AG04450 (cell line): ENCODE measurements at regions not wholly inside any gene's neighbourhood (a gene's known extent, or its start where the extent isn't known, plus 50 kb on each side); places are given as distances from the start of the nearest gene placed in this dataset.

Experiments used
- CTCF ChIA-PET: fragments of 300-600, 350-600 bp; formaldehyde crosslinking; extraction: SDS; loops from one replicate; lab custom pipeline; 2022; ENCODE audit warnings: antibody characterized with exemption, inconsistent platforms; lab: Charles Lee
- POLR2A ChIA-PET: fragments of 350-600 bp; formaldehyde crosslinking; extraction: SDS; loops from one replicate; lab custom pipeline; 2021; ENCODE audit warnings: antibody characterized with exemption, inconsistent platforms; lab: Yijun Ruan, JAX
- DNase-seq: peaks from one replicate; pipeline ENCODE4 v3.0.0-alpha.2; 2011; ENCODE audit warnings: low read depth, low spot score
- H3K27ac ChIP-seq: one replicate; pipeline ENCODE4 v1.5.1; 2012; ENCODE audit warnings: low read depth, low read length, control low read depth
- H3K27me3 ChIP-seq: one replicate; pipeline ENCODE4 v1.6.0; 2012; ENCODE audit warnings: low read length; ENCODE audit not compliant: control insufficient read depth, insufficient read depth
- H3K4me3 ChIP-seq: 2 replicates; pipeline ENCODE4 v1.5.1; 2011; ENCODE audit warnings: mild to moderate bottlenecking, low read depth, low read length, control low read depth
- H3K9me3 ChIP-seq: 2 replicates; pipeline ENCODE4 v1.5.1; 2012; ENCODE audit warnings: low read length; ENCODE audit not compliant: control insufficient read depth, insufficient read depth
- TF ChIP-seq, protein P1 (sequence below): IDR thresholded peaks from 2 replicates; pipeline ENCODE4 v1.5.1; 2011; ENCODE audit warnings: low read depth, low read length, control low read depth, inconsistent platforms

DNA sequence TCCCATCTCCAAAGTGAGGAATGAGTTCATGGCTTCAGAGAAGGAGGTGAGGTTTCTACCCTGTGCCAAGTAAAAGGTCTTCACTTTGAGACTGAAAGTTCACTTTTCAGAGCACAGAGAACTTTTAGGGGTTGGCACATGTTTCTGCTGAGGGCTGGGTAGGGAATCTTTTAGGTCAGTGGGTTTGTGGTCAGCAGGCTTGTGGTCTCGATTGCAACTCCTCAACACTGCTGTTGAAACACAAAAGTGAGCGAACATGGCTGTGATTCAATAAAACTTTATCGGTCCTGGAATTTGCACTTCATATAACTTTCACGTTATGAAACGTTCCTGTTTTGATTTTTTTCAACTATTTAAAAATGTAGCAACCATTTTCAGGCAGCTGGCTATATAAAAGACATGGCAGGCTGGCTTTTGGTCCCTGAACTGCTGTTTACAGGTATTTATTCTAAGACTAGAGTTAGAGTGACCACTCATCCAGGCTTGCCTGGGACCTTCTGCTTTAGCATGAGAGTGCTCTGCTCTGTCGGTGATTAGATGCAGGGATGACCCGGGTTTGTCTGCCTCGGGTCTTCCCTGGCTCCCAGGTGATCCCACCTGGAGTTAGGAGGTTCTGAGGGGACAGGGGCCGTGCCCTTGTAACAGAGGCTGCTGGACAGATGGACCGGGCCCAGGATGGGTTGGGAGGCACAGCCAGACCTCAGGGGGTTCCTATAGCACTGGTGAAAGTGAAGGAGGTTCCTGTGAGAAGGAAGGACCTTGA, 62.7 kb upstream of the TAF1B start:
- Histone ChIP-seq H3K4me3 (no peak overlapping the region), H3K27me3 (peaks cover 7% of the 10 kb centered on the region), H3K9me3 (no peaks in the 10 kb centered on the region; the same call in 1 of the 2 replicates), H3K27ac (no peak overlapping the region)
- ChIA-PET CTCF (interaction anchor here (0.8 to 3.1 kb wide), 3 partner anchors 9 to 19 kb away, joined by 3 to 14 read pairs (median 6); no protein-coding TSS in a partner anchor), POLR2A (no interaction called here)
- TF ChIP-seq, protein P1, sequence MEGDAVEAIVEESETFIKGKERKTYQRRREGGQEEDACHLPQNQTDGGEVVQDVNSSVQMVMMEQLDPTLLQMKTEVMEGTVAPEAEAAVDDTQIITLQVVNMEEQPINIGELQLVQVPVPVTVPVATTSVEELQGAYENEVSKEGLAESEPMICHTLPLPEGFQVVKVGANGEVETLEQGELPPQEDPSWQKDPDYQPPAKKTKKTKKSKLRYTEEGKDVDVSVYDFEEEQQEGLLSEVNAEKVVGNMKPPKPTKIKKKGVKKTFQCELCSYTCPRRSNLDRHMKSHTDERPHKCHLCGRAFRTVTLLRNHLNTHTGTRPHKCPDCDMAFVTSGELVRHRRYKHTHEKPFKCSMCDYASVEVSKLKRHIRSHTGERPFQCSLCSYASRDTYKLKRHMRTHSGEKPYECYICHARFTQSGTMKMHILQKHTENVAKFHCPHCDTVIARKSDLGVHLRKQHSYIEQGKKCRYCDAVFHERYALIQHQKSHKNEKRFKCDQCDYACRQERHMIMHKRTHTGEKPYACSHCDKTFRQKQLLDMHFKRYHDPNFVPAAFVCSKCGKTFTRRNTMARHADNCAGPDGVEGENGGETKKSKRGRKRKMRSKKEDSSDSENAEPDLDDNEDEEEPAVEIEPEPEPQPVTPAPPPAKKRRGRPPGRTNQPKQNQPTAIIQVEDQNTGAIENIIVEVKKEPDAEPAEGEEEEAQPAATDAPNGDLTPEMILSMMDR: no peak
- DNase-seq: no peak

DNA sequence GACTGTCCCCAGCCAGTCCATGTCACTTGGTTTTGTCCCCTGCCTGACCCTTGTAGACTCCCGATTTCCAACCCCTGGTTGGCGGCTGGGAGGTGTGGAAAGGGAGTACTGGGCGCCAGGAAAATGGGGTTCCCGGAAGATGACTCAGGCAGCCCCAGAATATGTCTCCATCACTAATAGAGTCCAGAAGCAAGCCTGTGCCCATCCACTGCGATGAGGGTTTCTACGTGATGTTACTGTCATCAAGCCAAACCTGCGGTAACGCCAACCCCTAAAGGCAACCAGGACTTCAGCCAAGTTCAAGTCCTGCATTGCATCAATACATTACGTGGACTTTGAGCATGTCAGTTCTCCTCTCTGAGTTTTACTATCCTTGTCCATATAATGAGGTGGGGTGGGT, 62.0 kb upstream of the TAF1B start:
- TF ChIP-seq, protein P1: no peak
- DNase-seq: no peak

DNA sequence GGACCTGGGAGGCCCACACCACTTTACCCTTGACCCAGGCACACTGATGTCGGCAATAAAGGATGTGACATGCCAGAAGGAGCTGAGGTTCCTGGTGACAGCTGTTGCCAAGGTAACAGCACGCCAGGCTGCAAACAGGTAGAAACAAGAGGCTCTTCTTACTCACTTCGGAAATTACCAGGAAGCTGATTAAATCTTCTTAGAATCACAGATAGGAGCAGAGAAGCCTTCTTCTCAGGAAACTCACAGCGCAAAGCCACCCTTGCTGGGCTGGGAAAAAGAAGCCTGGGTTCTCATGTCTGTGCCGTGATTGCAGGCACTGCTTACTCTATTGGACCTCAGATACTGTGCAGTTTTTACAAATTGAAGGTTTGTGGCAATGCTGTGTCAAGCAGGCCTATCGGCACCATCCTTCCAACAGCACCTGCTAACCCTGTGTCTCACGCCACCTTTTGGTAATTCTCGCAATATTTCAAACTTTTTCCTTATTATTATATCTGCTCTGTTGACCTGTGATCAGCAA, 61.0 kb upstream of the TAF1B start:
- Histone ChIP-seq H3K27ac (no peak overlapping the region), H3K4me3 (no peak overlapping the region), H3K9me3 (no peaks in the 10 kb centered on the region; the same call in 1 of the 2 replicates), H3K27me3 (peaks cover 7% of the 10 kb centered on the region)
- DNase-seq: no peak
- CTCF ChIA-PET: interaction anchor here (0.8 to 1.0 kb wide), 3 partner anchors 11 to 219 kb away, joined by 3 read pairs; no protein-coding TSS in a partner anchor
- POLR2A ChIA-PET: no interaction called here
- TF ChIP-seq, protein P1: no peak

More for the DNA sequence above, 62.0 kb upstream of the TAF1B start:
- Histone ChIP-seq H3K4me3 (no peak overlapping the region), H3K9me3 (no peaks in the 10 kb centered on the region; the same call in 1 of the 2 replicates), H3K27ac (no peak overlapping the region), H3K27me3 (peaks cover 7% of the 10 kb centered on the region)
- POLR2A ChIA-PET: no interaction called here
- CTCF ChIA-PET: interaction anchor here (0.8 to 1.0 kb wide), 2 partner anchors 10 to 220 kb away, joined by 3 read pairs; no protein-coding TSS in a partner anchor

- DNase-seq: no peak
- ChIA-PET POLR2A (no interaction called here), CTCF (interaction anchor here (1.0 to 1.3 kb wide), 2 partner anchors 19 to 25 kb away, joined by 3 to 5 read pairs; no protein-coding TSS in a partner anchor)
- H3K9me3 ChIP-seq: no peaks in the 10 kb centered on the region; the same call in 1 of the 2 replicates
- no peak overlapping the region for H3K4me3 ChIP-seq
- H3K27ac ChIP-seq: no peak overlapping the region
- TF ChIP-seq, protein P1: no peak
- peaks cover 8% of the 10 kb centered on the region for H3K27me3 ChIP-seq
These were observed 53.9 kb upstream of the TAF1B start for GRCh38 chr2:9789371-9789770.

GRCh38 chr2:9790702-9791225, 52.5 kb upstream of the TAF1B start:
- POLR2A ChIA-PET: no interaction called here
- TF ChIP-seq, protein P1: no peak
- CTCF ChIA-PET: interaction anchor here (1.3 to 1.5 kb wide), 2 partner anchors 9 to 20 kb away, joined by 5 to 6 read pairs; no protein-coding TSS in a partner anchor
- H3K27ac ChIP-seq: no peak overlapping the region
- no peak for DNase-seq
- H3K4me3 ChIP-seq: no peak overlapping the region
- H3K9me3 ChIP-seq: no peaks in the 10 kb centered on the region; the same call in 1 of the 2 replicates
- H3K27me3 ChIP-seq: peaks cover 8% of the 10 kb centered on the region
